HFF-Myc (cell line): ENCODE measurements at regions not wholly inside any gene's neighbourhood (a gene's known extent, or its start where the extent isn't known, plus 50 kb on each side); places are given as distances from the start of the nearest gene placed in this dataset.
"Not testable (repeated sequence)": the region's sequence is repeated elsewhere in the genome, so short reads cannot be mapped to it uniquely, and the experiment has no call there.

ENCODE experiments used
- DNase-seq: peaks from one replicate; pipeline ENCODE4 v3.0.0-alpha.2; 2011; ENCODE audit warnings: low read depth; ENCODE audit errors: extremely low read depth
- H3K4me3 ChIP-seq: replicated peaks from 2 replicates; pipeline ENCODE4 v1.5.1; 2011; ENCODE audit warnings: low read depth, mild to moderate bottlenecking, control low read depth, low read length
- TF ChIP-seq, protein P1 (sequence below): IDR thresholded peaks from 2 replicates; pipeline ENCODE4 v1.5.1; 2012; ENCODE audit warnings: mild to moderate bottlenecking, low read depth, low read length, control low read depth; ENCODE audit errors: missing control alignments

DNA sequence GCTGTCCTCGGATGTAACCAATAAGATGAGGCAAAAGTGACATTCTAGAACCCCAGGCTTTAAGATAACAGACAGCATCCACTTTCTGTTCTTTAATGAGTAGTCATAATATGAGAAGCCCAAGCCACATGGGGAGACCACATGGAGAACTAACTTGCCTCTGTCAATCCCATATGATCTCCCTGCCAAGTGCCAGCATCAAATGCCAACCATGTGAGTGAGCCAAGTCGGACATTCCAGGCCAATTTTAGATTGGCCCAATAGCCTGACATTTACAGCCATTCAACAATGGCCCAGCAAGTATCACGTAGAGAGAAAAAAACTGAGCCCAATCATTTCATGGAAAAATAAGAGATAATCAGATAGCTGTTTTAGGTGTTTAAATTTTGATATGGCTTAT, 2048.3 kb upstream of the RAG2 start:
- no peak overlapping the region for H3K4me3 ChIP-seq
- no peak for DNase-seq
- TF ChIP-seq, protein P1, sequence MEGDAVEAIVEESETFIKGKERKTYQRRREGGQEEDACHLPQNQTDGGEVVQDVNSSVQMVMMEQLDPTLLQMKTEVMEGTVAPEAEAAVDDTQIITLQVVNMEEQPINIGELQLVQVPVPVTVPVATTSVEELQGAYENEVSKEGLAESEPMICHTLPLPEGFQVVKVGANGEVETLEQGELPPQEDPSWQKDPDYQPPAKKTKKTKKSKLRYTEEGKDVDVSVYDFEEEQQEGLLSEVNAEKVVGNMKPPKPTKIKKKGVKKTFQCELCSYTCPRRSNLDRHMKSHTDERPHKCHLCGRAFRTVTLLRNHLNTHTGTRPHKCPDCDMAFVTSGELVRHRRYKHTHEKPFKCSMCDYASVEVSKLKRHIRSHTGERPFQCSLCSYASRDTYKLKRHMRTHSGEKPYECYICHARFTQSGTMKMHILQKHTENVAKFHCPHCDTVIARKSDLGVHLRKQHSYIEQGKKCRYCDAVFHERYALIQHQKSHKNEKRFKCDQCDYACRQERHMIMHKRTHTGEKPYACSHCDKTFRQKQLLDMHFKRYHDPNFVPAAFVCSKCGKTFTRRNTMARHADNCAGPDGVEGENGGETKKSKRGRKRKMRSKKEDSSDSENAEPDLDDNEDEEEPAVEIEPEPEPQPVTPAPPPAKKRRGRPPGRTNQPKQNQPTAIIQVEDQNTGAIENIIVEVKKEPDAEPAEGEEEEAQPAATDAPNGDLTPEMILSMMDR, result no peak

DNA sequence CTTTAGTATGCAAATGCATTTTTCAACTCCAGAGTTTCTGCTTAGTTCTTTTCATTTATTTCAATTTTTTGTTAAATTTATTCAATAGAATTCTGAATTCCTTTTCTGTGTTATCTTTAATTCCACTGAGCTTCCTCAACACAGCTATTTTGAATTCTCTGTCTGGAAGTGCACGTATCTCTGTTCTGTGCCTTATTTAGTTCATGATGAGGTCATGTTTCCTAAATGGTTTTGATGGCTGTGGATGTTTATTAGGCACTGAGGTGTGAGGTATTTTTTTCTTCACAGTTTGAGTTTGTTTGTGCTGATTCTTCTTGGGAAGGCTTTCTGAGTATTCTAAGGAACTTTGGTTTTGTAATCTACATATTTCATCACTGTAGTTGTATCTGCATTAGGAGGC, 2042.8 kb upstream of the RAG2 start:
- TF ChIP-seq, protein P1, result no peak
- DNase-seq, result no peak
- no peak overlapping the region for H3K4me3 ChIP-seq

DNA sequence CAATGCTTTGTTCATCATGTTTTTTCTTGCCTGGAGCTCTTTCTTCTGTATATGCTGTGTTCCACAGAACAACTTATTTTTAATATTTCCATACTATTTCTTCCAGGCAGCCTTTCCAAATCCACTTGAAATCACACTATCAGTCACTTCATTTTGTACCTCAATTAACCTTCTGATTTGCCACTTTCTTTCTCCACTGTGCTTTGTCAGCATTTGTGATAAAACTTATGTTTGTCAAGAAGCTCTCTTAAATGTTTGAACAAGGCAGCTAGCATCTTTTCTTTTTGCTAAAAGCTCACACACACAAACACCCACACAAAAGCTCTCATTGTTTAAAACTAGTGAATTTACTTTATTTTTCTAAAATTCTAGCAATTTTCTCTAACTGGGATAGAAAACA, 2014.7 kb upstream of the RAG2 start:
- DNase-seq, result no peak
- H3K4me3 ChIP-seq, result no peak overlapping the region
- TF ChIP-seq, protein P1, result no peak

DNA sequence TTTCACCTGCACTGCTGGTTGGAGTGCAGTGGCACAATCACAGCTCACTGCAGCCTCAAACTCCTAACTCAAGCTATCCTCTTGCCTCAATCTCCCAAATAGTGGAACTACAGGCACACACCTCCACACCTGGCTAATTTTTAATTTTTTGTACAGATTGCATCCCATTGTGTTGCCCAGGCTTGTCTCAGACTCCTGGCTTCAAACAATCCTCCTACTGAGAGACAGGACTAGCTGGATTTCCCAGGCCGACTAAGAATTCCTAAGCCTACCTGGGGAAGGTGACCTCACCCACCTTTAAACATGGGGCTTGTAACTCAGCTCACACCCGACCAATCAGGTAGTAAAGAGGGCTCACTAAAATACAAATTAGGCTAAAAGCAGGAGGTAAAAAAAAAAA, 2003.3 kb upstream of the RAG2 start:
- DNase-seq, H3K4me3 ChIP-seq: not testable (repeated sequence)

DNA sequence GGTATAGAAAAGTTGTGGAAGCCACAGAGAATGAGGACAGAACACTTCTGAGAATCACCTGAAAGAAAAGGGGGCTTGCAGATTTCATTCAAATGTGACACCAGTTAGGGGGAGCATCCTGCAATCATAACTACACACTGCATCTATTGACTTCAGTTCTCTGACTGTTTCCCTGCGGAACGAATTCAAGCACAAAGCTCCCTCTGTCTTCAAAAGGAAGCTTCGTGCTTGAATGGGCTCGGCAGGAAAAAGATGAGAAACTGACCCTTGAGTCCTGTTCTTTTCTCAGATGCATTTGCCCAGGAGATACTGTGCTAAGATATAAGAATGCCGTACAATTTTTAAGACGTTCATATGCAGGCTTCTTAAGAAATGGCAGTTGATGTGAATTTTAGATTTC, 2000.4 kb upstream of the RAG2 start:
- TF ChIP-seq, protein P1, result no peak
- DNase-seq, result no peak
- H3K4me3 ChIP-seq, result no peak overlapping the region

DNA sequence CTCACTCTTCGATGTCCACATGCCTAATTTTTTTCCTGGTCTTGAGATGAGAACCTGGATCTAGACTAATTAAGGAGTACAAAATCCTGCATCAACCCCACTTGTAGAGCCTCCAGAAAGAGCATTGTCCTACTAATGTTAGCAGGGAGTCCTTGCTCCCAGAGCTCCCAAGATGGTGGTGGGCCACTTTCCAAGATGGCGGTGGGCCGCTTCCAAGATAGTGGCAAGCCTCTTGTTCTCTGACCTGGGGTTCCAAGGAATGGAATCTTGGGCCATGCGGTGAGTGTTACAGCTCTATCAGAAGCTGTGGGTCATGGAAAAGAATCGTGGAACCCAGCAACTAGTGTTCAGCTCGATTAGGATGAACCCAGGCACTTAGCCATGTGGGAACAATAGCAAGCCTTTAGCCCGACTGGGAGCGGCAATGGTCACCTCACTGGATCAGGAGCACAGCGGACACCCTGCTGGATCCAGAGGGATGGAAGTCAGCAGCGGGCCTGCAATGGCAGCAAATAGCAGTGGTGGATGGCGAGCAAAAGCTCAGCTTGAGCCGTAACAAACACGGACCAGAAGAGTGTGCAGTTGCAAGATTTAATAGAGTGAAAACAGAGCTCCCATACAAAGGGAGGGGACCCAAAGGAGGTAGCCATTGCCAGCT, 1997.5 kb upstream of the RAG2 start:
- not testable (repeated sequence) for DNase-seq, H3K4me3 ChIP-seq

DNA sequence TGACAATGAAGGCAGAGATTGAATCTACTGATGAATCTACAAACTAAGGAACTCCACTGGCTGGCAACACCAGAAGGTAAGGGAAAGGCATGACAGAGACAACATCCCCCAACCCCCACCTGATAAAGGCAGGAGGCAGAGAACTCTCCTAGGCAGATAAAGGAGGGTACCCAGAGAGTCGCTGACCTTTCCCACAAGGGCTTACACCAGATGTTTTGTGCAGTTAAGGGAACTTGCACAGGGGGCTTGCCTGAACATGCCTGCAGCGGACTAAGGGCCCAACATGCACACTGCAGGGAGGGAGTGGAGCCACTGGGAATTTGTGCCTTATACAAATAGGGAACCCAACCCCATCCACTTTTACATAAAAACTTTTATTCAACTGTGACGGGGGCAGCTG, 1996.9 kb upstream of the RAG2 start:
- no peak for DNase-seq
- TF ChIP-seq, protein P1, result no peak
- no peak overlapping the region for H3K4me3 ChIP-seq

DNA sequence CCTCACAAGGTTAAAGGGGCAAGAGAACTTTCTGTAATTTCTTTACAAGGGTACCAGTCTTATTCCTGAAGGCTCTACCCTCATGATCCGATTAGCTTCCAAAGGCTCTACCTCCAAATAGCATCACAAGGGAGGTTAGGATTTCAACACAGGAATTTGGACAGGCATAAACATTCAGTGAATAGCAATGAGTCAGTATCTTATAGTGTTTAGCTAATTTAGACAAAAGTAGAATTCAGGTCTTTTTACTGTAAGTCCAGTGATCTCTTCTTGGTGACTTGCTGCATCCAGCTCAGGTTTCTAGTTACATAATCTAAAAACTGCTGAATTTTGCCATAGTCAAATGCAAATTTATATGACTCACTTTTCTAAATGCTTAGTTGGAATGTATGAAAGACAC, 1995.6 kb upstream of the RAG2 start:
- no peak for DNase-seq
- no peak overlapping the region for H3K4me3 ChIP-seq
- TF ChIP-seq, protein P1, result no peak
